Stomach (tissue), 8 donors: ENCODE measurements at regions not wholly inside any gene's neighbourhood (a gene's known extent, or its start where the extent isn't known, plus 50 kb on each side); places are given as distances from the start of the nearest gene placed in this dataset.

Experiments used
- DNase-seq, 2 donors: peaks; one replicate each; pipeline versions ENCODE4 v3.0.0 to v3.0.0-alpha.2; 2013 to 2019
- H3K27ac ChIP-seq, 5 donors: fragments of 200-600 bp in 4 of 5; sonication (generic) in 4 of 5; one replicate each; pipeline ENCODE4 v1.5.1; 2013 to 2019; ENCODE audit warnings: mild to moderate bottlenecking in 1 of 5, moderate library complexity in 1 of 5
- H3K27me3 ChIP-seq, 3 donors: fragments of 200-600 bp; sonication (generic); one replicate each; pipeline ENCODE4 v1.5.1; 2017 to 2019; ENCODE audit warnings: mixed run types in 1 of 3
- H3K36me3 ChIP-seq, 4 donors: fragments of 200-600 bp; sonication (generic); 1 replicate in 3 of 4; 2 replicates in 1 of 4; pipeline ENCODE4 v1.5.1; 2016 to 2019
- H3K4me1 ChIP-seq, 4 donors: fragments of 200-600 bp; sonication (generic); one replicate each; pipeline ENCODE4 v1.5.1; 2016 to 2019
- H3K4me3 ChIP-seq, 4 donors: fragments of 200-600 bp; sonication (generic) in 3 of 4; one replicate each; pipeline ENCODE4 v1.5.1; 2016 to 2019; ENCODE audit warnings: mild to moderate bottlenecking in 1 of 4
- H3K9me3 ChIP-seq, 4 donors: fragments of 200-600 bp; sonication (generic); one replicate each; pipeline ENCODE4 v1.5.1; 2016 to 2019
- CTCF ChIP-seq, 7 experiments: fragments of 450-650 bp in 4 of 7; fragments of 200-600 bp in 3 of 7; sonication (generic) in 3 of 7; IDR thresholded peaks; one replicate each; pipeline ENCODE4 v1.5.1; 2016 to 2019; ENCODE audit warnings: antibody characterized with exemption in 7 of 7, control low read depth in 2 of 7, mild to moderate bottlenecking in 1 of 7
- EP300 ChIP-seq: sonication (generic); formaldehyde crosslinking; IDR thresholded peaks from one replicate; pipeline ENCODE4 v1.6.1; 2017; ENCODE audit warnings: antibody characterized with exemption
- POLR2A ChIP-seq, 4 donors: fragments of 450-650 bp; IDR thresholded peaks; one replicate each; pipeline ENCODE4 v1.6.1; 2016; ENCODE audit warnings: antibody characterized with exemption in 4 of 4, control low read depth in 2 of 4, mild to moderate bottlenecking in 1 of 4, moderate library complexity in 1 of 4
- POLR2AphosphoS5 ChIP-seq, 3 donors: sonication (generic); formaldehyde crosslinking; IDR thresholded peaks; one replicate each; pipeline ENCODE4 v1.6.1; 2016; ENCODE audit warnings: antibody characterized with exemption in 3 of 3
- WGBS, 5 donors: extraction: QIAGEN DNeasy Blood & Tissue Kit in 3 of 5; methylation state at CpG; one replicate each; pipeline versions ENCODE4 v1.1.5 to v1.1.7; 2013 to 2018; 5-methylcytosine and 5-hydroxymethylcytosine counted together
- intact Hi-C: fragments of 100-400 bp; cut with DNase I; formaldehyde crosslinking; loops from one replicate; pipeline ENCODE4 v1.15.1; 2023; ENCODE audit warnings: low total_unique reads
- donor health status: healthy with polysubstance abuse.
- donor health status: Bipolar disorder and iron deficiency.
- donor health status: healthy.

- Histone ChIP-seq H3K4me3 (no peak overlapping the region), H3K27me3 (no peaks in the 10 kb centered on the region), H3K4me1 (peaks cover 0 to 4% (median 0%) of the 10 kb centered on the region in 4 donors), H3K36me3 (no peaks in the 10 kb centered on the region), H3K9me3 (no peaks in the 10 kb centered on the region), H3K27ac (no peak overlapping the region)
- DNase-seq, result no peak
- intact Hi-C loops, result no loop called here
- TF ChIP-seq POLR2A (IDR thresholded peaks at IDR 0.05) (no peak), EP300 (no peak), CTCF (IDR thresholded peaks at IDR 0.05) (no peak)
- WGBS, 5 donors, result 82 to 89% (median 86%) methylated on average over 8 of the region's 8 CpGs
Measured at GRCh38 chr3:16692486-16693344, 87.5 kb upstream of the DAZL start.

DNA sequence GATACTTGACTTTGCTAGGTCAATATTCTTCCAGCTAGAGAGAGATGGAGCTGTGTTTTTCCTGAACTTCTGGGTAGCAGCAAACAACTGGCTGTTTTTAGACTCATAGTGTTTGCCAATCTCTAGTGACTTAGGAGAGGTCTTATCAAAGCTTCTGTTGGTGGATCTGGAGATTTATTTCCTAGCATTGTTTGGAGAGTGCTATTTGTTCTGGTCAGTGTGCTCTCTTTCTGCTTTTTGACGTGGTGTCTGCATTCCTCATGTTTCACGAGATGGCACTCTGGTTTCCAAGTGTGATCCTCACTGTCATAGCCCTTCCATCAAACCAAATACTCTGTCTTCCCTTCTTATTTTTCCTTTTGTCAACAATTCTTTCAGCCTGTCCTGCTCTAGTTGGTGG is 88.6 kb upstream of the DAZL start:
- intact Hi-C loops, result no loop called here
- no peaks in the 10 kb centered on the region for H3K27me3 ChIP-seq
- H3K4me3 ChIP-seq, result no peak overlapping the region
- no peak overlapping the region for H3K27ac ChIP-seq
- DNase-seq, result no peak
- peaks cover 0 to 9% (median 0%) of the 10 kb centered on the region in 4 donors for H3K4me1 ChIP-seq
- no peaks in the 10 kb centered on the region for H3K9me3 ChIP-seq
- TF ChIP-seq CTCF (IDR thresholded peaks at IDR 0.05), result no peak
- no peak for TF ChIP-seq POLR2AphosphoS5 (IDR thresholded peaks at IDR 0.05)
- WGBS, 5 donors, result 51 to 89% (median 61%) methylated on average over 2 of the region's 2 CpGs
- H3K36me3 ChIP-seq, result no peaks in the 10 kb centered on the region

DNA sequence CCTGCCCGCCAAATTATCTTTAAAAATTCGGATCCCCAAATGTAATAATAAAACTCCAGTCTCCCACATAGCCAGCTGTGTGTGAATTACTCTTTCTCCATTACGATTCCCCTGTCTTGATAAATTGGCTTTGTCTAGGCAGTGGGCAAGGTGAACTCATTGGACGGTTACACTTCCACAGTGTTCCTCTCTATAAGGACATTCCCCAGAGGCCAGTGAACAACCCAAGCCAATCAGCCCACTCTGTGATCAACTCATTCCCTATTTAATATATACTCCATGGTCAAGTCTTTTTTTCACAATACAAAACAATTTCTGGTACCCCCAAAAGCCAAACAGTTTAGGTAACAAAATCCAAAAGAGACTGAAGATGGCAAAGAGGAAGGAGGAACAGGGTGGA is 90.5 kb upstream of the DAZL start:
- Histone ChIP-seq H3K27me3 (no peaks in the 10 kb centered on the region), H3K27ac (no peak overlapping the region), H3K4me1 (peaks cover 0 to 9% (median 0%) of the 10 kb centered on the region in 4 donors), H3K4me3 (no peak overlapping the region), H3K36me3 (no peaks in the 10 kb centered on the region), H3K9me3 (no peaks in the 10 kb centered on the region)
- DNase-seq, result no peak
- intact Hi-C loops, result no loop called here
- 84 to 95% (median 91%) methylated on average over 4 of the region's 4 CpGs for WGBS, 5 donors
- TF ChIP-seq CTCF (IDR thresholded peaks at IDR 0.05) (no peak), EP300 (no peak), POLR2AphosphoS5 (IDR thresholded peaks at IDR 0.05) (no peak), POLR2A (IDR thresholded peaks at IDR 0.05) (no peak)

DNA sequence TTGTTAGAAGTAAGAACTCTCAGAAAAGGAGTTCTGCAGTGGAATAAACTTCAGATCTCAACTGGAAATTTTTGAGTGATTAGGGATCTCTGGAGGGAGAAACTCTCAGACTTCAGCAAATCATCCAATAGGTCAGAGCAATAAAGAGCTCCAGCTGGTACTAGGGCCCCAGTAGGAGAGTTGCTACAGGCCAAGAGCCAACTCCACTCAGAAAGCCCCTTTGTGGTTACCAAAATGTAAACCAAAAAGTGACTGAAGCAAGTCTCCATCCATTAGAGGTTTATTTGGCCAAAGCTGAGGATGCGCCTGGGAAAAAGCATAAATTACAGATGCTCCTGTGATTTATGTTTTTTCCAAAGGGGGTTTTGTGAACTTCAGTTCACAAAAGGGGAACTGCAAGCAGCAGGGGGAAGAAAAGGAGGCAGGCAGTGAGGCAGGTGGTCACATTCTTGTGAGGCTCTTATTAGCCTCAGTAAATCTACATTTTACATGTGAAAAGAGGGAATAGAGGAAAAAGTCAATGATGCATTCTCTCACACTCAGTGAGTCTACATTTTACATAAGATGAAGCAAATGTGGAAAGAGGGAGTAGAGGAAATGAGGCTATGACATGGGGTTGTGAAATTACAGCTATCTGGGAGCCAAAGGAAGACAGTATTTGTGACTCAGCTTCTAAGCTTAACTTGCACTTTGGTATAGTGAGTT is 92.4 kb upstream of the DAZL start:
- peak in 1 of 2 donors; percentile 50 for DNase-seq
- Histone ChIP-seq H3K9me3 (no peaks in the 10 kb centered on the region), H3K36me3 (no peaks in the 10 kb centered on the region), H3K4me1 (peaks cover 0 to 9% (median 0%) of the 10 kb centered on the region in 4 donors), H3K27me3 (no peaks in the 10 kb centered on the region), H3K4me3 (no peak overlapping the region), H3K27ac (no peak overlapping the region)
- no peak for TF ChIP-seq POLR2AphosphoS5 (IDR thresholded peaks at IDR 0.05)
- TF ChIP-seq CTCF (IDR thresholded peaks at IDR 0.05), result no peak
- no peak for TF ChIP-seq POLR2A (IDR thresholded peaks at IDR 0.05)
- intact Hi-C loops, result no loop called here
- 54 to 88% (median 84%) methylated on average over 1 of the region's 1 CpG for WGBS, 5 donors
